NCI-H2171 treated with DMSO at 0.1 percent for 48 hours (cell line): ENCODE measurements at regions not wholly inside any gene's neighbourhood (a gene's known extent, or its start where the extent isn't known, plus 50 kb on each side); places are given as distances from the start of the nearest gene placed in this dataset.
A peak's percentile ranks its signal among the peaks of the same experiment; 100 is the strongest.

ENCODE experiments used
- DNase-seq: peaks from one replicate; lab custom pipeline; 2025; lab: John Stamatoyannopoulos, UW

- DNase-seq = peak; percentile 44
Measured at GRCh38 chr6:156189714-156190113, 587.5 kb upstream of the ARID1B start.

GRCh38 chr6:156189195-156189594 is 588.0 kb upstream of the ARID1B start:
- DNase-seq = no peak

GRCh38 chr6:156185113-156185512 is 592.1 kb upstream of the ARID1B start:
- no peak for DNase-seq

DNA sequence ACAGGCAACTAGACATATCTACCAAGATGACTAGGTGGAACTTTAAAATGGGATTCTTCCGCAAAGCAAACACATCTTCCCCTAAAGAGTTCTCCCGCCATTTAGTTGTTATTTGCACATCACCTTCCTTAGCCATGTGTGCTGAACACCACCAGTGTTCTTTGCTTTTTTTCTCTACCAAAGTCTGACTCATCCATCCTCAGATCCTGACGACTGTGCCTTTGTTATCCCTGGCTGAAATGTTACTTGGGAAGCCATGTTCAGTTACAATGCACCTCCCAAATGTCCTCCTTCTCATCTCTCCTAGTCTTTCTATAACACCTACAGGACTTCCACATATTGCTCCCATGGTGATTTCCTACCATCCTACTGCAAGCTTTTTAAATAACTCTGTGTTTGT is 593.5 kb upstream of the ARID1B start:
- DNase-seq = no peak

- no peak for DNase-seq
Measured at GRCh38 chr6:156182356-156182755, 594.8 kb upstream of the ARID1B start.

DNA sequence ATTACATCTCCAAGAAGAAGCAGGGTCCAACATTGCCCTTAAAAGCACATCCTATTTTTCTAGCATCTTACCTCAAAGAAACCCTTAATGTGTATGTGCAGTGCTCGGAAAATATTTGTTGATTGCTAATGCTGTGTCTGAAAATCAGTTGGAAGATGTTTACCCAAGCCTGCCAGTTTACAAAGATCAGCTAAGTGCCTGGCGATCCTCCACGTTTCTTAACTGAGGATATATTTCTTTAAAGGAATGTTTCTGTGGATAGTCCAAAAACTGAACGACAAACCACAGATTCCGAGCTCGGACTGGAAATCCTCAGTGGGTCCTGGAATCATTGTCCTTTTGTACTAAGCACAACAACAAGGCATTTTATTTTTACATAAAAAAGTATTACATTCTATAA is 595.7 kb upstream of the ARID1B start:
- DNase-seq = no peak

GRCh38 chr6:156175971-156176421 is 601.2 kb upstream of the ARID1B start:
- DNase-seq = peak; percentile 17

GRCh38 chr6:156175433-156175832 is 601.7 kb upstream of the ARID1B start:
- no peak for DNase-seq

DNA sequence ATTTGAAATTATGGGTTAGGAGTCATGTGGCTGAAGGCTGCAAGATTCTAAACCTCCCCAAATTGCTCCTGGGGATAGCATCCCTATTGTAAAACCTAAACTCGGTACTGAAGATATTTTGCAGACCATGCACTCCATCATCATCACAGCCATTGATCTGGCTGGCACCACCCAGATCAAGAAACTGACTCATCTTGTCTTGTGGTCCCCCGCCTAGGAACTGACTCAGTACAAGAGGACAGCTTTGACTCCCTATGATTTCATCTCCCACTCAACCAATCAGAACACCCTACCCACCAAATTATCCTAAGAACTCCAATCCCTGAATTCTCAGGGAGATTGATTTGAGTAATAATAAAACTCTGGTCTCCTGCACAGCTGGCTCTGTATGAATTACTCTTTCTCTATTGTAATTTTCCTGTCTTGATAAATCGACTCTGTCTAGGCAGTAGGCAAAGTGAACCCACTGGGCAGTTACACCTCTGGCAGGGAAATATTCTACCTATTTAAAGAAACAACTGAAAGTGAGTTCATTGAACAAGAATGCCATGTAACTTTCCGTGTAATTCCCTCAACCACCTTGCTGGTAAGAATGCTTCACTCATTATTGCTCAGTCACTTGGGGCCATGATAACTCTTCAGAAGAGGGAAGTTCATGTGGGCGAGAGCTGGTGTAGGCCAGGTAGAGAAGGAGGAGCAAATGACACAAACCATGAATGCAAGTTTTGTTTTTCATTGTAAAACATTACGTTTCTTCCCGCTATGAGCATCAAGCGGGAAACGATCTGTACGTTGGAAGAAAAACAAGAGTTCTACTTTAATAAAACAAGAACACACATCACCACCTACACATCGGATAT is 602.9 kb upstream of the ARID1B start:
- no peak for DNase-seq

DNA sequence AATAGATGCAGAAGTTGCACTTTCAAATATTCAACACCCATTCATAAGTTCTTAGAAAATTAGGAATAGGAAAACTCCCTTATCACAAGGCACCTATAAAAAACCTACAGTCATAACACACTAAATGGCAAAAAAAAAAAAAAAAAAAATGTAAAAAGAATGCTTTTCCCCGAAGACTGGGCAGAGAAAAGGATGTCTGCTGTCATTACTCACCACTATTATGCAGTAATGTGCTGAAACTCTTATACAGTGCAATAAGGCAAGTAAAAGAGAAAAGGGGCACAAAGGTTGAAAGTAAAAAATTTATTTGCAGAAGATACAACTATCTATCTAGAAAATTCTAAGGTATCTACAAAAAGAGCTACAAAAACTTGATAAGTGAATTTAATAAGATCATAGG is 607.8 kb upstream of the ARID1B start:
- no peak for DNase-seq

- peak; percentile 37 for DNase-seq
Measured at GRCh38 chr6:156167625-156168071, 609.5 kb upstream of the ARID1B start.

GRCh38 chr6:156167016-156167624 is 610.1 kb upstream of the ARID1B start:
- DNase-seq = no peak

GRCh38 chr6:156166093-156166492 is 611.1 kb upstream of the ARID1B start:
- DNase-seq = no peak

DNA sequence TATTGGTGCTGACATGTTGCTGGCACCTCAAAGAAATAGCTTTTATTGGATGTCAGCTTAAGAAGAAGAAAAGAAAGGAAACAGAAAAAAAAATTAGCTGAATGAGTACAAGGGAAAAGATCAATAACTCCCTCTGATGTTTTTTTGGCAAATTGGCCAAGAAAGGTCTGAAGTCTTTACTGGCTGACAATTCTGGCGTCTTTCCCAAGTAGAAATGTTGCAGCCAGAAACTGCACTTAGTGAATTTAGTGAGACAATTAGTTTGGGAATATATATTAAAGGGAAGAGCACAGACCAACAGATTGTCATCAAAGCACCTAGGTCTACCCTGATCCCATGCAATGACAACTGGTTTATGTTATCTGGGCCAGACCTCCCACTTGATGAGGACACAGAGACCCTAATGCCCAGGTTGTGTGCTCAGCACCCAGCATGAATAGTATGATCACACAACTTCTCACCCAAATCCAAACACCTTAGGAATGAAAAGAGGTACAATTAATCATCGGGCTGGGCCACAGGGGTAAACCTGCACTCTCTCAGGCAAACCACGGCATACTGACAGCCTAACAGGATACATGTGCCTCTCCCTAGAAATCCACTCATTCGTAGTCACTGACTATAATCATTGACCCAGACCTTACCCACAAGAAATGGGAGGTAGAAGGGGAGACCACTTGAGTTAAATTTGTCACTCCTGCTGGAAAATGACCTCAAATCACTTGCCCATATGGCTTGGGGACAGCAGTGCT is 612.3 kb upstream of the ARID1B start:
- no peak for DNase-seq

DNA sequence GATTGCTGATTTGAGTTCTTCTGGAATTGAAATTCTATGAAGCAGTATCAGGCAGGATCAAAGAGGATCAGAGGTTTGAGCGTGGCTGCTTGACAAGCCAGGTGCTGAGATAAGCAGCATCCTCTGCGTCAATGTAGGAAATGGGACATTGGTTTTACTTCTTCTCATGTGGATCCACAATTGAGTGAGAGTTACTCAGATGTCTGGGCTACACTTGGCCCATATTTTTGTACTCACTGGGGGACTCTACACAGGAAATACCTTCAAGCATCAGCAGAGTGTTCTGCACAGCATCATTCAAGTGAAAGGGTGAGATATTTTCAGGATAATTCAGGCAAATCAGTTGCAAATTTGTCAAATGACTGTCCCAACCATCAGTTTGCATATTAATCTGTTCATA is 613.9 kb upstream of the ARID1B start:
- DNase-seq = no peak

GRCh38 chr6:156161471-156161870 is 615.7 kb upstream of the ARID1B start:
- no peak for DNase-seq

DNA sequence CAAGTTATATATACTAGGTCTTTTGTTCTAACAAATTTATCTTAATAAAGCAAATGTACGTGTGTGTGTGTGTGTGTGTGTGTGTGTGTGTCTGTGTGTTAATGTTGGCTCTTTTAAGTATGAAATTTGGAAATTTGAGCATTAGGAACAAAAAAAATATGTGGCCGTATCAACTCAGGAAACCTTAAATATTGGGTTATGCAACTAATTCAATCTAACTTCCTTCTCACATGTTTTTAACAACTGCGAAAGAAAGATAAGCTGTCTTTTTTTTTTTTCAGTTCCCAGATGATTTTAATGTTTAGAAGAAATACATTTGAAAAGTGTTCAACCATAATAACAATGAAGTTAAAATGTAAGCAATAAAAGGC is 616.4 kb upstream of the ARID1B start:
- DNase-seq = no peak

- DNase-seq = no peak
Measured at GRCh38 chr6:156160007-156160794, 617.0 kb upstream of the ARID1B start.

- no peak for DNase-seq
Measured at GRCh38 chr6:156154896-156155295, 622.3 kb upstream of the ARID1B start.

DNA sequence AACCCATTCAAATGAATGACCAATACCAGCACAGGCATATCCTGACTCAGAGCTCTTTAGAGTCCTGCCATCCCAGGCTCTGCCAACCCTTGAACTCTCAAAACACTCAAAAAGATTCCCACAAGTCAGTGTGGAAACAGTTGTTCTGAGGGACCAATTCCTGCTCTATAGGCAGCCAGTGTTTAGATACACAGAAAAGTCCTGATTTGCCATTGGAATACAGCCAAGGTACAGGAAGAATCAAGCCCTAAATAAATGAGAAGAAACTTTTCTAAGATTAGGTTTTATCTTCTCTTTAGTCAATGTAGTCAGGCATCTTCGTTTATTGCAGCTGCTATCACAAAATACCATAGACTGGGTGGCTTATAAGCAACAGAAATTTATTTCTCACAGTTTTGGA is 626.8 kb upstream of the ARID1B start:
- DNase-seq = no peak

- peak; percentile 19 for DNase-seq
Measured at GRCh38 chr6:156146891-156147290, 630.3 kb upstream of the ARID1B start.
